ENCODE measurements at regions not wholly inside any gene's neighbourhood (a gene's known extent, or its start where the extent isn't known, plus 50 kb on each side); places are given as distances from the start of the nearest gene placed in this dataset.

- H3K9me3 Mint-ChIP-seq = peaks cover 35% of the 10 kb centered on the region
- H3K36me3 Mint-ChIP-seq (ENCODE audit: low read depth) = no peaks in the 10 kb centered on the region; the same call in 1 of the 2 replicates
- no peak for DNase-seq
- no peak overlapping the region for H3K27ac Mint-ChIP-seq
- TF ChIP-seq, protein P1, sequence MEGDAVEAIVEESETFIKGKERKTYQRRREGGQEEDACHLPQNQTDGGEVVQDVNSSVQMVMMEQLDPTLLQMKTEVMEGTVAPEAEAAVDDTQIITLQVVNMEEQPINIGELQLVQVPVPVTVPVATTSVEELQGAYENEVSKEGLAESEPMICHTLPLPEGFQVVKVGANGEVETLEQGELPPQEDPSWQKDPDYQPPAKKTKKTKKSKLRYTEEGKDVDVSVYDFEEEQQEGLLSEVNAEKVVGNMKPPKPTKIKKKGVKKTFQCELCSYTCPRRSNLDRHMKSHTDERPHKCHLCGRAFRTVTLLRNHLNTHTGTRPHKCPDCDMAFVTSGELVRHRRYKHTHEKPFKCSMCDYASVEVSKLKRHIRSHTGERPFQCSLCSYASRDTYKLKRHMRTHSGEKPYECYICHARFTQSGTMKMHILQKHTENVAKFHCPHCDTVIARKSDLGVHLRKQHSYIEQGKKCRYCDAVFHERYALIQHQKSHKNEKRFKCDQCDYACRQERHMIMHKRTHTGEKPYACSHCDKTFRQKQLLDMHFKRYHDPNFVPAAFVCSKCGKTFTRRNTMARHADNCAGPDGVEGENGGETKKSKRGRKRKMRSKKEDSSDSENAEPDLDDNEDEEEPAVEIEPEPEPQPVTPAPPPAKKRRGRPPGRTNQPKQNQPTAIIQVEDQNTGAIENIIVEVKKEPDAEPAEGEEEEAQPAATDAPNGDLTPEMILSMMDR (IDR thresholded peaks at IDR 0.05) = no peak
- no peaks in the 10 kb centered on the region for H3K4me1 Mint-ChIP-seq (ENCODE audit: low read depth)
- H3K4me3 Mint-ChIP-seq = no peak overlapping the region
- no peaks in the 10 kb centered on the region; the same call in 1 of the 2 replicates for H3K27me3 Mint-ChIP-seq (ENCODE audit: insufficient read depth)
Observed at GRCh38 chr3:118740722-118741290, 293.8 kb downstream of the IGSF11 start.

- Mint-ChIP-seq H3K36me3 (ENCODE audit: low read depth) (no peaks in the 10 kb centered on the region; the same call in 1 of the 2 replicates), H3K27ac (no peak overlapping the region), H3K4me1 (ENCODE audit: low read depth) (no peaks in the 10 kb centered on the region), H3K27me3 (ENCODE audit: insufficient read depth) (no peaks in the 10 kb centered on the region), H3K9me3 (peaks cover 35% of the 10 kb centered on the region), H3K4me3 (no peak overlapping the region)
- no peak for DNase-seq
- TF ChIP-seq, protein P1 (IDR thresholded peaks at IDR 0.05) = no peak
Observed at GRCh38 chr3:118742760-118743159, 291.9 kb downstream of the IGSF11 start.

DNA sequence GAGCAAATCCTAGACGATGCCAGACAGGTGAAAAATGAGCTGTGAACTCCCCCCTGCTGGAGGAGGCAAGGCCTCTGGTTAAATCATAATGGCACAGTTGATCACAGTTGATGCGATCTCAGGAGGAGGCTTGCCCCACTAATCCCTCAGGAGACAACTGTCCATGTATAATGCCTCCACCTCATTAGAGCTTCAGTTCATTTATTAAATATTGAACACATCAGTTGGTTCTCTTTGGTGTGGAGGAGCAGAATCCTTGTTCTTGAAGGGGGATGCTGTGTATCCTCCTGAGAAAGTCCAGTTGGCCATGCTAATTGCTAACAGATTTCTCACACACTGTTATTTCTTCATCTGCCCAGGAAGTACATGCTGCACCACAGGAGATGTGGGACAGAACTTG, 290.5 kb downstream of the IGSF11 start:
- H3K4me1 Mint-ChIP-seq (ENCODE audit: low read depth) = no peaks in the 10 kb centered on the region
- DNase-seq = no peak

GRCh38 chr3:118754406-118755252, 280.0 kb downstream of the IGSF11 start:
- Mint-ChIP-seq H3K4me3 (no peak overlapping the region), H3K36me3 (ENCODE audit: low read depth) (peaks cover 4% of the 10 kb centered on the region; the same call in 1 of the 2 replicates), H3K9me3 (peaks cover 34% of the 10 kb centered on the region), H3K27me3 (ENCODE audit: insufficient read depth) (no peaks in the 10 kb centered on the region; the same call in 1 of the 2 replicates), H3K4me1 (ENCODE audit: low read depth) (no peaks in the 10 kb centered on the region), H3K27ac (no peak overlapping the region)
- TF ChIP-seq, protein P1 (IDR thresholded peaks at IDR 0.05) = no peak
- no peak for DNase-seq

More for the DNA sequence above, 290.5 kb downstream of the IGSF11 start:
- Mint-ChIP-seq H3K9me3 (peaks cover 35% of the 10 kb centered on the region), H3K4me3 (no peak overlapping the region), H3K27me3 (ENCODE audit: insufficient read depth) (no peaks in the 10 kb centered on the region), H3K36me3 (ENCODE audit: low read depth) (no peaks in the 10 kb centered on the region; the same call in 1 of the 2 replicates), H3K27ac (no peak overlapping the region)
- TF ChIP-seq, protein P1 (IDR thresholded peaks at IDR 0.05) = no peak

GRCh38 chr3:118755253-118755801, 279.3 kb downstream of the IGSF11 start:
- peaks cover 29% of the 10 kb centered on the region for H3K9me3 Mint-ChIP-seq
- no peaks in the 10 kb centered on the region; the same call in 1 of the 2 replicates for H3K27me3 Mint-ChIP-seq (ENCODE audit: insufficient read depth)
- no peaks in the 10 kb centered on the region for H3K4me1 Mint-ChIP-seq (ENCODE audit: low read depth)
- H3K36me3 Mint-ChIP-seq (ENCODE audit: low read depth) = peaks cover 4% of the 10 kb centered on the region; the same call in 1 of the 2 replicates
- TF ChIP-seq, protein P1 (IDR thresholded peaks at IDR 0.05) = no peak
- H3K27ac Mint-ChIP-seq = no peak overlapping the region
- no peak for DNase-seq
- H3K4me3 Mint-ChIP-seq = no peak overlapping the region
